Muscle layer of colon (tissue), 2 donors: ENCODE measurements at regions not wholly inside any gene's neighbourhood (a gene's known extent, or its start where the extent isn't known, plus 50 kb on each side); places are given as distances from the start of the nearest gene placed in this dataset.

Experiments
- H3K27ac ChIP-seq: one replicate; pipeline ENCODE4 v1.7.0; 2013; ENCODE audit warnings: low read depth, mild to moderate bottlenecking, low read length, moderate library complexity
- H3K27me3 ChIP-seq, 2 donors: one replicate each; pipeline ENCODE4 v1.7.0; 2013; ENCODE audit warnings: low read length in 2 of 2, mild to moderate bottlenecking in 2 of 2; ENCODE audit not compliant: insufficient read depth in 2 of 2, control insufficient read depth in 1 of 2
- H3K36me3 ChIP-seq: one replicate; pipeline ENCODE4 v1.7.0; 2013; ENCODE audit warnings: mild to moderate bottlenecking, low read length; ENCODE audit not compliant: insufficient read depth
- H3K4me1 ChIP-seq: one replicate; pipeline ENCODE4 v1.7.0; 2013; ENCODE audit warnings: mild to moderate bottlenecking, low read length; ENCODE audit not compliant: insufficient read depth
- H3K4me3 ChIP-seq, 2 donors: one replicate each; pipeline ENCODE4 v1.7.0; 2013; ENCODE audit warnings: low read length in 2 of 2, low read depth in 1 of 2, mild to moderate bottlenecking in 1 of 2, moderate library complexity in 1 of 2
- H3K9ac ChIP-seq: one replicate; pipeline ENCODE4 v1.7.0; 2013; ENCODE audit warnings: low read length
- H3K9me3 ChIP-seq: one replicate; pipeline ENCODE4 v1.7.0; 2013; ENCODE audit warnings: mild to moderate bottlenecking, low read length
- donor health status: abdominal sarcoma.
- donor health status: Adenocarcinoma of cecum.

DNA sequence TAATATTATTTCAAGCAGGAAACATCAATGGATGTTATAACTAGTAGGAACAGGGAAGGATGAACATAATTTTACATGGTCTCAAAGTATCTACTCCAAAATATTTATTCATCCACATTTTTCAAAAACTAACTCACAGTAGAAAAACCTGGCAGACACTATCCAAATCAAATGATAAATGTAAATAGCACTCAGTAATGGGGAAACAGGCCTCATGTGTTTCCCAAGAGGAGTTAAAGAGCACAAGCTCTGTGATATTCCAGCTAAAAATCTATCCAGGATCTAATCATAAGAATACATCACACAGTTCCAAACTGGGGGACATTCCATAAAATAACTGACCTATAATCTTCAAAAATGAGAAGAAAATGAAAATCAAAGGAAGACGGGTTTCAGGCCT lies 443.1 kb downstream of the ZNF608 start:
- Histone ChIP-seq H3K36me3 (no peaks in the 10 kb centered on the region), H3K9me3 (no peaks in the 10 kb centered on the region), H3K27ac (no peak overlapping the region), H3K4me3 (no peak overlapping the region), H3K27me3 (no peaks in the 10 kb centered on the region), H3K9ac (no peak overlapping the region), H3K4me1 (peaks cover 10% of the 10 kb centered on the region)

DNA sequence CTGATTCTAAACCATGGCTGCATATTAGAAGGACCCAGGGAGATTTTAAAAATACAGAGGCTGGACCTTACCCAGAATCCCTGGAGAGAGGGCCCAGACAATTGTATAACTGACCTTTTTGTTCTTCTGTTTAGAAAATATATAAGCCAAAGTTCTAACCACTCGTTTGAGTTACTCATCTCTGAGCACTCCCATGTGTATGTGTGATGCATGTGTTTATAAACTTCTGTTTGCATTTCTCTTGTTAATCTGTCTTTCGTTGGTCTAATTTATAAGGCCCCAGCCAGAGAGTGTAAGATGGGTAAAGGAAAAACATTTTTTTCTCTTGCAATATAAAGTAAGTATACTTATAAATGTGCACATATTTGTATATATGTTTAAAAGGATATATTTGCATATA lies 443.9 kb downstream of the ZNF608 start:
- peaks cover 14% of the 10 kb centered on the region for H3K4me1 ChIP-seq
- peak overlapping the region; percentile 59 for H3K27ac ChIP-seq
- no peak overlapping the region for H3K4me3 ChIP-seq
- H3K27me3 ChIP-seq: no peaks in the 10 kb centered on the region
- H3K9me3 ChIP-seq: no peaks in the 10 kb centered on the region
- no peak overlapping the region for H3K9ac ChIP-seq
- H3K36me3 ChIP-seq: no peaks in the 10 kb centered on the region

DNA sequence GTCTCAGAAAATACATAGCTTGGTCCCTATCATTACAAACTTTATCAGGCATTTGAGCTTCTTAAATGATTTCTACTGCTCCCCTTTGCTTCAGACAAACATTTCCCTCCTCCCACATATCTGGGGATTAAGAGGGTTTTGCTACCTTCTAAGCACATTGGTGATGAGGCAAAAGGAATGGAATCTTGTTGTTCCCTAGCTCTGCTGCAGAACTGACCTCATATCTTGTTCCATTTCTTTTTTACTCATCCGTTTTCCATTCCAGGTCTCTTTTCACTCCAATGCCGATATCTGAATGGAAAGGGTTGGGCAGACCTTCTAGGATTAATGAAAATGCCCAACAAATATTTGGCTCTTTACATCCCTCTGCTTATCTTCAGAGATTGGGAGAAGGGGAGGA lies 444.6 kb downstream of the ZNF608 start:
- Histone ChIP-seq H3K9ac (no peak overlapping the region), H3K9me3 (no peaks in the 10 kb centered on the region), H3K36me3 (no peaks in the 10 kb centered on the region), H3K27me3 (no peaks in the 10 kb centered on the region), H3K4me1 (peaks cover 14% of the 10 kb centered on the region), H3K27ac (no peak overlapping the region), H3K4me3 (no peak overlapping the region)

- Histone ChIP-seq H3K27me3 (no peaks in the 10 kb centered on the region), H3K4me1 (peaks cover 14% of the 10 kb centered on the region), H3K4me3 (no peak overlapping the region), H3K36me3 (no peaks in the 10 kb centered on the region), H3K27ac (no peak overlapping the region), H3K9ac (no peak overlapping the region), H3K9me3 (no peaks in the 10 kb centered on the region)
Observed at GRCh38 chr5:124300815-124301621, 445.4 kb downstream of the ZNF608 start.

GRCh38 chr5:124297826-124298225 lies 448.6 kb downstream of the ZNF608 start:
- no peak overlapping the region for H3K27ac ChIP-seq
- no peaks in the 10 kb centered on the region for H3K36me3 ChIP-seq
- peaks cover 14% of the 10 kb centered on the region for H3K4me1 ChIP-seq
- H3K4me3 ChIP-seq: no peak overlapping the region
- H3K9ac ChIP-seq: no peak overlapping the region
- H3K27me3 ChIP-seq: no peaks in the 10 kb centered on the region
- H3K9me3 ChIP-seq: no peaks in the 10 kb centered on the region

DNA sequence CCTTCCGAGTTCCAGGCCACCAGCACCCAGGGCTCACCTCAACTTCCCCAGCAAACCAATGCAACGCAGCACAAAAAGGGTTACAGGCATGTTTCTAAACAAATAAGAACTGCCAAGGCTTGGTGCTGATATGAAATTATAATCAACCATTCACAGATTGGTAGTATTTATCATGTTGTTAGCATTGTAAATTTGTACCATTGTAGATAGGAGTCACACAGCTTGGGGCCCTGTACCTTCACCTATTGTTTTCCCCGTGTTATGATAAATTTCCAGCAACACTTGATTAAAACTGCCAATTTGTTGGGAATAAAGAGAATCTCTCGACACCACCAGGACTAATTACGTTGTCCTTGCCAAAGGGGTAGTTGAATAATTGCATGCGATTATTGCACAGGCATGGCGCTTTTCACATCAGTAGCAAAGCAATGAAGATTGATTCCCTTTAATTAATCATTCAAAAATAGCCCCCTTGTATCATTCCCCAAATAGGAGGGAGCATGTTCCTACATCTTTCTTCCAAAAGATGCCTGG lies 454.1 kb downstream of the ZNF608 start:
- Histone ChIP-seq H3K27ac (no peak overlapping the region), H3K36me3 (no peaks in the 10 kb centered on the region)

DNA sequence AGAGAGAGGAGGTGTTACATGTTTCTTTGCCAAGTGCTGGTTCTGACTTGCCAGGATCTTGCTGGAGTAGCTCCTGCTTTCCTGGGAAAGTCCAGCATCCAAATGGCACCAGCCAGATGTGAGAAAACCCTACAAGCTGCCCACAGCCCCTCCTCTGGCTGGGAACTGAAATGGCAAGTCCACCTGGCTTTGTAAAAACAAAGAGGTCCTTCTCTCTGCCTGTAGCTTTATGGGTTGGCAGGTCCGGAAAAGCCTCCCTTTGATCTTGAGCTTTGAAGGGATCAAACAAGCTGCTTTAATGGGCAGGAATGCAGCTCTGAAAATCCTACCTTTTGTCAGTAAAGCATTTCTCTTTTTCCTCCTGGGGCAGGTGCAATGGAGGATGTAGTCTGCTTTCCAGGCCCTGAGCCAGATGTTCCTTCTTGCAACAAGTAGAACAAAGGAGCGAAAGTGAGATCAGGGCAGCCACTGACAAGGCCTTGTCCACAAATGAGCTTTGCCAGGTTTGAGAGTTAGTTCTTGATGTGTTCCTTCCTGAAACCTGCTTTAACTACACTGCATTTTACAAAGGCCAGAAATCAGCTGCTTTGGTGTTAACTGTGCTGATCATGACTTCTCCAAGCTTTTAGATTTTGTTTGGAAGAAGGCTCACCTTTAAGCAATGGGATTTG lies 456.7 kb downstream of the ZNF608 start:
- peaks cover 30% of the 10 kb centered on the region for H3K4me1 ChIP-seq
- H3K9me3 ChIP-seq: no peaks in the 10 kb centered on the region
- no peak overlapping the region for H3K4me3 ChIP-seq
- H3K27ac ChIP-seq: no peak overlapping the region
- H3K36me3 ChIP-seq: no peaks in the 10 kb centered on the region
- no peaks in the 10 kb centered on the region for H3K27me3 ChIP-seq
- no peak overlapping the region for H3K9ac ChIP-seq

More for the DNA sequence above, 454.1 kb downstream of the ZNF608 start:
- Histone ChIP-seq H3K4me1 (peaks cover 19% of the 10 kb centered on the region), H3K4me3 (no peak overlapping the region), H3K27me3 (no peaks in the 10 kb centered on the region), H3K9ac (no peak overlapping the region), H3K9me3 (no peaks in the 10 kb centered on the region)

DNA sequence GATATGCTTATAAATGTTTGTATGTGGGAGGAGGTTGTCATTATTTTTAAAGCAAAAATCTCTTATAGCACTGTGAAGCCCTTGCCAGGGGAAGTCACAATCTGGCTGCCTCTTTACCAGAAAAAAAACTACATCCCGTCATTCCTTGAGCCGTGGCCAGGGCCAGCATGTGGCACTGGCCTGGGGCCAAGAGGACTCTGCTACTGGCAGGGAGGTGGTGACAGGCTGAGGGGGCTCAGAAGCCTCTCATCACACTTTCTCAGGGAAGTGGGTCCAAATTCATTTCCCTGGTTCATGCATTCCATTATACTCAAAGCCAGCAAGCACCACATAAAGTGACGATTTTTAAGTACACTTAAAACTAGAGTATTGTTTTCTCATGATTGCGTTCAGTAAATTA lies 457.3 kb downstream of the ZNF608 start:
- no peaks in the 10 kb centered on the region for H3K36me3 ChIP-seq
- no peak overlapping the region for H3K9ac ChIP-seq
- no peak overlapping the region for H3K4me3 ChIP-seq
- H3K27me3 ChIP-seq: no peaks in the 10 kb centered on the region
- no peak overlapping the region for H3K27ac ChIP-seq
- H3K4me1 ChIP-seq: peaks cover 30% of the 10 kb centered on the region
- H3K9me3 ChIP-seq: no peaks in the 10 kb centered on the region

DNA sequence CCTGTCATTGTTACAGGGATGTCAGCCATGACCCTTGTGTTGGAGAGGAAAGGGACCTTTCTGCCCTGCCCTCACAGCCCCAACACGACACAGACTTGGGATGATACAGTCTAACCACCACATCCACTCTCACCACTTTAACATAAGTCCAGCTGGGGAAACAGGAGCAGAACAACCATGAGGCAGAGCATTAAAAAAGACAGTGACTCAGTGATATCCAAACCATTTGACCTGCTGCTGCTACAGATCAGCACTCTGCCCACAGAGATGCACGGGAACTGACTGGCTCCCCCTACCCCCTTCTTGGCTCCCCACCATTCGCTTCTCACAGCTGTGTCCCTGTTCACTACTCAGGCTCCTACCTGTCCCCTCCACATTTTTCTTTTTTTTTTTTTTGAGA lies 458.6 kb downstream of the ZNF608 start:
- H3K4me1 ChIP-seq: peaks cover 30% of the 10 kb centered on the region
- no peak overlapping the region for H3K9ac ChIP-seq
- H3K27ac ChIP-seq: no peak overlapping the region
- no peaks in the 10 kb centered on the region for H3K9me3 ChIP-seq
- H3K4me3 ChIP-seq: no peak overlapping the region
- no peaks in the 10 kb centered on the region for H3K27me3 ChIP-seq
- H3K36me3 ChIP-seq: no peaks in the 10 kb centered on the region

- Histone ChIP-seq H3K9me3 (no peaks in the 10 kb centered on the region), H3K4me3 (no peak overlapping the region), H3K9ac (no peak overlapping the region), H3K4me1 (peaks cover 30% of the 10 kb centered on the region), H3K27me3 (no peaks in the 10 kb centered on the region), H3K27ac (no peak overlapping the region), H3K36me3 (no peaks in the 10 kb centered on the region)
Observed at GRCh38 chr5:124285733-124286132, 460.7 kb downstream of the ZNF608 start.

DNA sequence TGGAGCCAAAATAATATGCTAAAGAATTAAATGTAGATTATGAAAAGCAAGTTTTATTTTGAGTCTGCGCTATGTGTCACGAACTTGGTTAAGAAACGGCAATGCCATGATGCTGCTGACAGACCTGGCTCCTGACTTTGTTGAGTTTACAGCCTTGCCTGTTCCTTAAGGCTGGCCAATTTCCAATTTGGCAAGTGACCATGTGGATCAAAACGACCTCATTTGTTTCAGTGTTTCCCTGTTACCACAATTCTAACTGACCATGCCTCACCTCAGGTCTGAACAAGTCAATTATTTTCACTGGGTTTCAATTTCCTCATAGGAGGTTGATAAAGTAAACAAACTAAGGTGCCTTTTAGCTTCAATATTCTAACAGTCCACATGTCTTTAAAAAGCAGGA lies 461.4 kb downstream of the ZNF608 start:
- Histone ChIP-seq H3K4me1 (peaks cover 27% of the 10 kb centered on the region), H3K36me3 (no peaks in the 10 kb centered on the region), H3K27ac (no peak overlapping the region)

More for the DNA sequence above, 461.4 kb downstream of the ZNF608 start:
- no peak overlapping the region for H3K4me3 ChIP-seq
- no peaks in the 10 kb centered on the region for H3K9me3 ChIP-seq
- no peaks in the 10 kb centered on the region for H3K27me3 ChIP-seq
- no peak overlapping the region for H3K9ac ChIP-seq
